Endothelial cell of umbilical vein (primary cell): ENCODE measurements at regions not wholly inside any gene's neighbourhood (a gene's known extent, or its start where the extent isn't known, plus 50 kb on each side); places are given as distances from the start of the nearest gene placed in this dataset.

Experiments used
- BruUV-seq: library from RNA; stranded (reverse); fragments of 400-500 nt; replicated peaks from 2 replicates; lab custom pipeline; 2021; lab: Mats Ljungman, UMichigan
- CTCF ChIA-PET: fragments of 300-600, 350-600 bp; sonication (Branson Sonifier 250); formaldehyde crosslinking; loops from one replicate; lab custom pipeline; 2021; ENCODE audit warnings: antibody characterized with exemption, inconsistent platforms; lab: Charles Lee
- POLR2A ChIA-PET: fragments of 300-600, 350-600 bp; sonication (Branson Sonifier 250); formaldehyde crosslinking; loops from one replicate; lab custom pipeline; 2021; ENCODE audit warnings: antibody characterized with exemption, inconsistent platforms; lab: Charles Lee
- DNase-seq: peaks from one replicate; pipeline ENCODE4 v3.0.0-alpha.2; 2011; ENCODE audit warnings: low read depth, low spot score
- FAIRE-seq: peaks from 2 replicates; lab custom pipeline; 2011; peaks lifted over from hg19 to GRCh38; lab: Jason Lieb, UNC
- H2AFZ ChIP-seq: 2 replicates; pipeline ENCODE4 v1.6.0; 2012; ENCODE audit warnings: low read depth, low read length, control low read depth, inconsistent platforms
- H3K27ac ChIP-seq: 2 replicates; pipeline ENCODE4 v1.5.1; 2011; ENCODE audit warnings: low read depth, mild to moderate bottlenecking, control low read depth, low read length, moderate library complexity; ENCODE audit not compliant: insufficient read depth
- H3K27me3 ChIP-seq, 2 experiments: 2 replicates each; pipeline versions ENCODE4 v1.6.0 to v1.6.1; 2011; ENCODE audit warnings: low read length in 2 of 2, mixed read lengths in 1 of 2; ENCODE audit not compliant: control insufficient read depth in 2 of 2, insufficient read depth in 2 of 2
- H3K36me3 ChIP-seq, 2 experiments: 2 replicates in 1 of 2; 3 replicates in 1 of 2; pipeline ENCODE4 v1.5.1; 2011; ENCODE audit warnings: low read length in 2 of 2, mild to moderate bottlenecking in 1 of 2, moderate library complexity in 1 of 2; ENCODE audit not compliant: control insufficient read depth in 2 of 2, insufficient read depth in 2 of 2; ENCODE audit errors: extremely low read depth in 1 of 2
- H3K4me1 ChIP-seq: 3 replicates; pipeline ENCODE4 v1.5.1; 2011; ENCODE audit warnings: mild to moderate bottlenecking, low read length; ENCODE audit not compliant: control insufficient read depth, insufficient read depth; ENCODE audit errors: extremely low read depth
- H3K4me2 ChIP-seq: 2 replicates; pipeline ENCODE4 v1.6.1; 2011; ENCODE audit warnings: low read length, control low read depth, mixed read lengths; ENCODE audit not compliant: insufficient read depth
- H3K4me3 ChIP-seq, 3 experiments: fragments of 200-600 bp in 1 of 3; sonication (generic), shearing (Covaris generic) in 1 of 3; replicated peaks in 1 of 3; 2 replicates each; pipeline ENCODE4 v1.5.1; 2011 to 2016; ENCODE audit warnings: control low read depth in 3 of 3, low read length in 3 of 3, mild to moderate bottlenecking in 2 of 3, inconsistent platforms in 1 of 3, low read depth in 1 of 3, moderate library complexity in 1 of 3; ENCODE audit not compliant: insufficient read depth in 1 of 3
- H3K79me2 ChIP-seq: 2 replicates; pipeline ENCODE4 v1.6.0; 2012; ENCODE audit warnings: low read length, inconsistent platforms; ENCODE audit not compliant: control insufficient read depth, insufficient read depth
- H3K9ac ChIP-seq: replicated peaks from 2 replicates; pipeline ENCODE3; 2011; ENCODE audit warnings: low read length, control low read depth; ENCODE audit not compliant: insufficient read depth; ENCODE audit errors: extremely low read depth
- H3K9me1 ChIP-seq: replicated peaks from 3 replicates; pipeline ENCODE4 v1.6.0; 2011; ENCODE audit warnings: mild to moderate bottlenecking, low read length; ENCODE audit not compliant: control insufficient read depth, insufficient read depth; ENCODE audit errors: extremely low read depth
- H3K9me3 ChIP-seq: replicated peaks from 2 replicates; pipeline ENCODE4 v1.5.1; 2012; ENCODE audit warnings: low read length, inconsistent platforms; ENCODE audit not compliant: control insufficient read depth, insufficient read depth
- H4K20me1 ChIP-seq: replicated peaks from 2 replicates; pipeline ENCODE3; 2011; ENCODE audit warnings: mild to moderate bottlenecking, low read length; ENCODE audit not compliant: control insufficient read depth, insufficient read depth; ENCODE audit errors: extremely low read depth
- EZH2 ChIP-seq: IDR thresholded peaks from 2 replicates; pipeline ENCODE4 v1.6.1; 2012; ENCODE audit warnings: borderline replicate concordance, low read depth, mild to moderate bottlenecking, moderate library complexity, low read length, inconsistent platforms; ENCODE audit not compliant: severe bottlenecking
- FOS ChIP-seq: IDR thresholded peaks from 2 replicates; pipeline ENCODE4 v1.6.1; 2011; ENCODE audit warnings: mild to moderate bottlenecking, low read length, moderate library complexity, borderline replicate concordance; ENCODE audit not compliant: insufficient read depth
- GATA2 ChIP-seq: IDR thresholded peaks from 2 replicates; pipeline ENCODE4 v1.7.0; 2011; ENCODE audit warnings: low read depth, mild to moderate bottlenecking, moderate library complexity, mixed read lengths, low read length; ENCODE audit not compliant: insufficient read length, insufficient read depth
- JUN ChIP-seq: IDR thresholded peaks from 2 replicates; pipeline ENCODE4 v1.6.1; 2011; ENCODE audit warnings: borderline replicate concordance, low read depth; ENCODE audit not compliant: insufficient read length, insufficient read depth
- MYC ChIP-seq: IDR thresholded peaks from one replicate; pipeline ENCODE4 v1.6.1; 2011; ENCODE audit warnings: mild to moderate bottlenecking, low read depth, low read length
- POLR2A ChIP-seq: IDR thresholded peaks from 2 replicates; pipeline ENCODE4 v1.6.1; 2012; ENCODE audit warnings: low read depth, mild to moderate bottlenecking, control low read depth, low read length
- POLR2AphosphoS5 ChIP-seq: IDR thresholded peaks from 2 replicates; pipeline ENCODE4 v1.6.1; 2012; ENCODE audit warnings: low read depth, mild to moderate bottlenecking, control low read depth, low read length, moderate library complexity; ENCODE audit not compliant: insufficient read depth
- dilution Hi-C: fragments of 300-500 bp; cut with MboI; formaldehyde crosslinking; loops from one replicate; pipeline ENCODE4 v1.15.0; 2019; ENCODE audit warnings: low sequenced_read_pairs; ENCODE audit not compliant: extremely low pct_ligation_motif_present
- intact Hi-C: fragments of 100-400 bp; cut with micrococcal nuclease; formaldehyde crosslinking; loops from one replicate; pipeline ENCODE4 v1.10.0; 2022
- TF ChIP-seq, protein P1 (sequence below), 2 donors: IDR thresholded peaks; 1 replicate in 1 of 2; 2 replicates in 1 of 2; pipeline ENCODE4 v1.5.1; 2011; ENCODE audit warnings: low read length in 2 of 2, mild to moderate bottlenecking in 2 of 2, moderate library complexity in 2 of 2, control low read depth in 1 of 2, inconsistent platforms in 1 of 2, low read depth in 1 of 2; ENCODE audit not compliant: insufficient read depth in 1 of 2; ENCODE audit errors: extremely low read depth in 1 of 2
- TF ChIP-seq, protein P2 (sequence below): IDR thresholded peaks from 2 replicates; pipeline ENCODE4 v1.6.1; 2011; ENCODE audit not compliant: insufficient read depth, insufficient read length

DNA sequence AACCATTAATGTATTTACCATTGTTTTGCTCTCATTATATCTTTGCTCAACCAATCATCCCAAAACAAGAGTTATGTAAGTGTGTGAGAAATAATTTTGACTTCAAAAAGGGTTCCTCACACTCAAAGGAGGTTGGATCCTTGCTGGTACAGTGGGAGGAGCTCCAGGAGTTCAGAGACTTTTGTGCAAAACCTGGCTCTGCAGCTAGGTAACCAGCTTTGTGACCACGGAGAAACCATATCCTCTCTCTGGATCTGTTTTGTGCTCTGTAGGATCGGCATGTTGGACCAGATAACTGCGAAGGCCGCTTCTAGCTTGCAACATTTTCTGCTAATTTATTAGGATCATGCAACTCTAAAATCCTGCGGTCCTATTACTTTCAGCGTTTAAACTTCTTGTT is 128.6 kb upstream of the LIPC start:
- Histone ChIP-seq H3K9ac (no peak overlapping the region), H3K4me1 (peaks cover 9% of the 10 kb centered on the region), H3K4me2 (no peak overlapping the region), H3K27me3 (peaks cover 5 to 11% of the 10 kb centered on the region in 2 experiments), H3K9me1 (no peaks in the 10 kb centered on the region), H3K36me3 (no peaks in the 10 kb centered on the region), H3K4me3 (no peak overlapping the region), H2AFZ (no peak overlapping the region), H3K79me2 (no peaks in the 10 kb centered on the region), H3K27ac (no peak overlapping the region), H3K9me3 (no peaks in the 10 kb centered on the region), H4K20me1 (no peaks in the 10 kb centered on the region)
- dilution Hi-C loops (no loop called here), intact Hi-C loops (no loop called here)
- TF ChIP-seq POLR2A = no peak
- no peak for FAIRE-seq
- BruUV-seq = no TSS peak
- ChIA-PET POLR2A (no interaction called here), CTCF (no interaction called here)
- DNase-seq = no peak

DNA sequence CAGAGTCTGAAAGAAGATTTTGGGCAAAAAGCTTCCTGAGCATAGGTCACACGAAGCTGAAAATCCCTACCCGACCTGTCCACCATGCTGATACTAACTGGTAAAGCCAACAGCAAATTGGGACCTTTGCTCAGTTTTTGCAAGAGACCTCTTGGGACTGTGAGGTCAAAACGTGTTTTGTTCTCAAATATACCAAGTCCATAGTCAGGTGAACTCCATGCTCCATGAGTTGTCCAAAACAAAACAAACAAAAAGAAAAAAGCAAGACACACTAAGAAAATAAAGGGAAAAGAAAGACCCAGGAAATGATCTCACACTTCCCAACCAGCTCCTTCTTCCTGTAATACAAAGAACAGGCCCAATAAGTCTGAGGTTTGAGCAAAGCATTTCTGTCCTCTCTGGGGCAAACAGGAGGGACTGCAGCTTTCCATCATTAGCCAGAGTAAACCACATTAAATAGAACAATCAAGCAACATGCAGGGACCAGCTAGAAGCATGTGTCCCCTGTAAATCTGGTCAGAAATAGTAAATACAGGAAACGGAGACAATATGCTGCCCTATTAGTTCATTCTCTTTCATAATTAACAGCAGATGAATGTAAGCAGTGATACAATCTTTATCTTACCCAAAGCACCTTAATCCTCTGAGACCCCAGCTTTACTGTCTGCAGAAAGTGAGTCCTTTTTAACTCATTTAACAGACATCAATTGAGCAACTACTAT is 125.0 kb upstream of the LIPC start:
- Histone ChIP-seq H3K36me3 (no peaks in the 10 kb centered on the region), H3K4me2 (no peak overlapping the region), H3K4me1 (peaks cover 9% of the 10 kb centered on the region), H2AFZ (no peak overlapping the region), H3K27ac (no peak overlapping the region), H3K27me3 (peaks cover 0 to 2% of the 10 kb centered on the region in 2 experiments), H3K9me1 (no peaks in the 10 kb centered on the region), H3K79me2 (no peaks in the 10 kb centered on the region), H3K4me3 (no peak overlapping the region), H3K9me3 (no peaks in the 10 kb centered on the region), H3K9ac (no peak overlapping the region), H4K20me1 (no peaks in the 10 kb centered on the region)
- DNase-seq = no peak
- ChIA-PET POLR2A (no interaction called here), CTCF (interaction anchor here (1.5 kb wide), 1 partner anchor 133 kb away, joined by 3 read pairs; no protein-coding TSS in a partner anchor)
- intact Hi-C loops = no loop called here
- no peak for FAIRE-seq
- TF ChIP-seq MYC (no peak), GATA2 (no peak), FOS (no peak), POLR2A (no peak), POLR2AphosphoS5 (no peak), JUN (no peak), EZH2 (no peak)
- TF ChIP-seq, protein P1, sequence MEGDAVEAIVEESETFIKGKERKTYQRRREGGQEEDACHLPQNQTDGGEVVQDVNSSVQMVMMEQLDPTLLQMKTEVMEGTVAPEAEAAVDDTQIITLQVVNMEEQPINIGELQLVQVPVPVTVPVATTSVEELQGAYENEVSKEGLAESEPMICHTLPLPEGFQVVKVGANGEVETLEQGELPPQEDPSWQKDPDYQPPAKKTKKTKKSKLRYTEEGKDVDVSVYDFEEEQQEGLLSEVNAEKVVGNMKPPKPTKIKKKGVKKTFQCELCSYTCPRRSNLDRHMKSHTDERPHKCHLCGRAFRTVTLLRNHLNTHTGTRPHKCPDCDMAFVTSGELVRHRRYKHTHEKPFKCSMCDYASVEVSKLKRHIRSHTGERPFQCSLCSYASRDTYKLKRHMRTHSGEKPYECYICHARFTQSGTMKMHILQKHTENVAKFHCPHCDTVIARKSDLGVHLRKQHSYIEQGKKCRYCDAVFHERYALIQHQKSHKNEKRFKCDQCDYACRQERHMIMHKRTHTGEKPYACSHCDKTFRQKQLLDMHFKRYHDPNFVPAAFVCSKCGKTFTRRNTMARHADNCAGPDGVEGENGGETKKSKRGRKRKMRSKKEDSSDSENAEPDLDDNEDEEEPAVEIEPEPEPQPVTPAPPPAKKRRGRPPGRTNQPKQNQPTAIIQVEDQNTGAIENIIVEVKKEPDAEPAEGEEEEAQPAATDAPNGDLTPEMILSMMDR (IDR thresholded peaks at IDR 0.05; ENCODE audit: extremely low read depth in 1 of 2, insufficient read depth in 1 of 2, low read depth in 1 of 2, low read length in 2 of 2) = no peak
- TF ChIP-seq, protein P2, sequence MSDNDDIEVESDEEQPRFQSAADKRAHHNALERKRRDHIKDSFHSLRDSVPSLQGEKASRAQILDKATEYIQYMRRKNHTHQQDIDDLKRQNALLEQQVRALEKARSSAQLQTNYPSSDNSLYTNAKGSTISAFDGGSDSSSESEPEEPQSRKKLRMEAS = no peak
- BruUV-seq = no TSS peak
- dilution Hi-C loops = no loop called here
